ENCODE measurements at regions not wholly inside any gene's neighbourhood (a gene's known extent, or its start where the extent isn't known, plus 50 kb on each side); places are given as distances from the start of the nearest gene placed in this dataset.
A peak's percentile ranks its signal among the peaks of the same experiment; 100 is the strongest.
"Not testable (repeated sequence)": the region's sequence is repeated elsewhere in the genome, so short reads cannot be mapped to it uniquely, and the experiment has no call there.

- DNase-seq (ENCODE audit: low spot score), result no peak
Observed at GRCh38 chr3:115396801-115397200, 226.5 kb upstream of the GAP43 start.

- DNase-seq (ENCODE audit: low spot score), result no peak
Observed at GRCh38 chr3:115397433-115397832, 225.9 kb upstream of the GAP43 start.

DNA sequence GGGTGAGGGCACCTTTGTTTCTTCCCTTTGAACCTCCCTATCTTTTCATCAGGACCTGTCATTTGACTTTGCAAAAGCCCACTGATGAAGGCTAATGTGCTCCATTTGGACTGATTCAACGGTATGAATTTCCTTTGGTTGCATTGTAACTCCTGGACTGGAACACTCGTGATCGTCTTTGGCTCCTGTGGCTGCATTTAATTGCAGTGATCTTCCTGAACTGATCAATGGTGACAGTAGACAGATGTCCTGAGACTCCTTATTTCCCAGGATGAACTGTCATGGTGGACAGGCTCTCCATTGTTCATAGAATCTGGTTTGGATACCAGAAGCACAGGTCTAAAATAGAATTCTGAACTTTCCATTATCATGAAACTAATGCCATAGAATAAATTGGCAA is 224.8 kb upstream of the GAP43 start:
- DNase-seq (ENCODE audit: low spot score), result no peak

DNA sequence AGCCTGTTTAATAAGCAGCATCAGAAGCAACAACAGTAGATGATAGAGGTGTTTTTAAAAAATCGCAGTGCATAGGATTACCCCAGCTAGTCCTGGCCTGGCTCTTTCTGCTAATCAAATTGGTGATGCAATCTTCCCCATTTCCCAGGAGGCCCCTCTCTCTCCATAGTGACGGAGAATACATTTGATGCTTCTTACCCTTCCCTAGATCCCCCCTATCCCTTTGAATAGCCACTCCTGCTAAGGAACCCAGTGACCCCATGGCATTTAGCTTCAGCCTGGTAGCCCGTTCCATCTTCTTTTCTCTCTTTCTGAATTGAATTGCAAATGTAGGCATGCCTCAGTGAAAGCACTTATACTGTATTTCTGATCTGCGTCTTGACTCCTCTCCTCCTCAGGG is 223.6 kb upstream of the GAP43 start:
- no peak for DNase-seq (ENCODE audit: low spot score)

DNA sequence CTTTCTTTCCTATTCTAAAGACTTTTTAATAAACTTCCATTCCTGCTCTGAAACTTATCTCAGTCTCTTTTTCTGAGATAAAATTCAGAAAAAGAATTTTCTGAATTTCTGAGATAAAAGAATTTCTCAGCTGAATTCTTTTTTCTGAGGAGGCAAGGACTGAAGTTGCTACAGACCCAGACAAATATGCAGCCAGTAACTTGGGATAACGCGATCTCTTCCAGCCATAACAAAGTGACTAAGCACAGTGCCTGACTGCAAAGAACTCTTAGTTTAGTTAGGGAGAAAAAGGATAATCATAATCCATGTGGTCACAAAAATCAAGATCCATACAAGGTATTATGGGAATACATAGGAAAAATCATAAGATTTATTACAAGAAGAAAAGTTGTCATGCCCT is 222.0 kb upstream of the GAP43 start:
- peak; percentile 28 for DNase-seq (ENCODE audit: low spot score)

DNA sequence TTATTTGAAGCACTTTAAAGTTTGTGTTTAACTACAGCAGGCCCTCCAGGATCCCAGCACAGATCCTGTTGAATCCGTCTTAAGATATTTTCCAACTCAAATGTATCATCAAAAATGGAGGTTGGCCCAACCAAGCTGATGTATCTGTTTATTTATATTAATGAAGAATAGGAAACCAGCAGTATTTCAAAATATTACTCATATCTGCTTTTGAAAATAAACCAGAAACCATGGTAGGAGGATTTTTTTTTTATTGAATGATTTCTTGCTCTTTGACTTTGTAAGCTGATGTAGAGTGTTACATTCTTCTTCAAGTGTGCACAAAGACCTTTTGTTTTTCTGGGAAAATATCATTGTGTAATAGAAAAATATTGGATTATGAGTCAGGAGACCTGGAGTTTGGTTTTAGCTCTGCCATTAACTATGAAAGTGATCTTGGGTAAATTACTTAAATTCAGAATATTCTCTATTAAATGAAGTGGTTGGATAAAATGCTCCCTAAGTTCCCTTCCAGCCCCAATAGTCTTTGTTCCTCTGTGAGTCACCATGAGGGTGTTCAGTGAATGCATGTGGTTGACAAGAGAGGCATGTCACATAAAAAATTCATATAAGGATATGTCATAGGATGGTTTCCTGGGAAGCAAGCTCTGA is 221.3 kb upstream of the GAP43 start:
- DNase-seq (ENCODE audit: low spot score), result peak; percentile 9

- DNase-seq (ENCODE audit: low spot score), result no peak
Observed at GRCh38 chr3:115402651-115403050, 220.7 kb upstream of the GAP43 start.

GRCh38 chr3:115403786-115404185 is 219.5 kb upstream of the GAP43 start:
- no peak for DNase-seq (ENCODE audit: low spot score)

GRCh38 chr3:115409596-115409995 is 213.7 kb upstream of the GAP43 start:
- DNase-seq (ENCODE audit: low spot score), result no peak

DNA sequence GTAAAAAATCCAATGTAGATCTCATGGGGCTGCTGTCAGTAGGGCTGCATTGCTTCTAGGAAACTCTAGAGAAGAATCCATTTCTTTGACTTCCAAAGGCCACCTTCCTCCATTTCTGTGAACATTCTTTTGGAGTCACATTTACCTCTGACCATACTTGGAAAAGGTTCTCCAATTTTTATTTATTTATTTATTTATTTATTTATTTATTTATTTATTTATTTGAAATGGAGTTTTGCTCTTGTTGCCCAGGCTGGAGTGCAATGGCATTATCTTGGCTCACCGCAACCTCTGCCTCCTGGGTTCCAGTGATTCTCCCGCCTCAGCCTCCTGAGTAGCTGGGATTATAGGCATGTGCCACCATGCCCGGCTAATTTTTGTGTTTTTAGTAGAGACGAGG is 208.7 kb upstream of the GAP43 start:
- DNase-seq (ENCODE audit: low spot score), result not testable (repeated sequence)

DNA sequence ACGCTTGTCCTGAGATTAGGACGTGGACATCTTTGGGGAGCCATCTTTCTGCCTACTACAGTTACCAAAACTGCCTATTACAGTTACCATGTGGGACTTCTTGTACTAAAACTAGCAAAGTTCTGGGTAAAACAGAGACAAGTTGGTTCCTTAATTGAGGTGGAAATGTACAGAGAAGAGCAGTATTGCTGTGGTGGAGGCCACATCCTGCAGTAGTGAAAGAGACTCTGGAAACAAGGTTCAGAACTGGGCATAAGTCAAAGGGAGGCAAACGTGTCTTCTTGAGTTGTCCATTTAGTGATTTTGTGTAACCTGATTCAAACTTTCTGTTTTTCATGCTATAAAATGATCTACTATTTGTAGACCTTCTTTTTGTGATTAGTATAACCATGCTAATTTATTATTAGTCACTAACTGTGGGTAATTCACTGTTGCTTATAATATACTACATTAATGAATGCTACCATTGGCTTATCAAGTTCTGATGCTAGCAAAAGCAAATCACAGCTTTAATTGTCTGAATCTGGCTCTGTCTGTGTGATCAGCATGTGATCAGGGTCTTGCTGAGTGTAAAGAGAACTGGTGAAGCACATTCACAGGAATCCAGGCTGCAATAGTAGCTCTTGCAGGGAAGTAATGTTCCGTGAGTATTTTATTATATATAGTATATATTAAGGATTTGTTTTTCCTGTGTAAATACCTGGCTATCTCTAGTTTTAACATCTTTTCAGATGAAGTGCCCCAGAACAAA is 207.9 kb upstream of the GAP43 start:
- no peak for DNase-seq (ENCODE audit: low spot score)

DNA sequence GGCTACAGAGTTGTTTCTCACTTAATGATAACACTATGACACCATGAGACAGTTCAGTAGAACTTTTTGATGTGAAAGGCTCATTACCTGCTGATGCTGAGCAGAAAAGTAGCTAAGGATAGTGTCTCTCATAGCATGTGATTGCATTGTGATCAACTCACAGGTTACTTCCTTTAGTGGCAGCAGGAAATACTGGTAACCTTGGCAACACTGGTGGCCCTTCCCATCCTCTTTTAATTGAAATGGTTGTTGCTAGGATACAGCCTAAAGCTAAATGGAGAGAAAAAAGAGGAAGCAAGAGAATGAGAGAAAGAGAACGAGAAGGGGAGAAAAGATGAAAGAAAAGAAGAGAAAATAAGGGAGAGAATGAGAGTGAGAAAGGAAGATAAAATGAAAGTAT is 204.7 kb upstream of the GAP43 start:
- no peak for DNase-seq (ENCODE audit: low spot score)

DNA sequence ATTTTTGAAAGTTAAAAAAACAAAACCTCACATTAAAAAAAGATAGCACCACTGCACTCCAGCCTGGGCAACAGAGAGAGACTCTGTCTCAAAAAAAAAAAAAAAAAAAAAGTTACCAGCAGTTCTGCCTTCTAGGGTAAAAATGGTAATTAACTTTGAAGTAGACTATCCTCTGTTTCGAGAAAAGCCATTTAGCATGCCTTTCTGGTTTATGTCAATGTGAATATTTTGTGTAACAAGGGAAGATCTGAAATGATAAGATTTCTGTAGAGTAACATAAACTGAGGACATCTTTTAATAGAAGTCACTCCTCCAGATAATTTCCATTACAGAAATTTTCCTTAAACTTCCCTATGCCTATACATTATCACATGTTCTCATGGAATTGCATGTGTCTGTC is 203.2 kb upstream of the GAP43 start:
- no peak for DNase-seq (ENCODE audit: low spot score)

- no peak for DNase-seq (ENCODE audit: low spot score)
Observed at GRCh38 chr3:115423170-115423569, 200.1 kb upstream of the GAP43 start.

DNA sequence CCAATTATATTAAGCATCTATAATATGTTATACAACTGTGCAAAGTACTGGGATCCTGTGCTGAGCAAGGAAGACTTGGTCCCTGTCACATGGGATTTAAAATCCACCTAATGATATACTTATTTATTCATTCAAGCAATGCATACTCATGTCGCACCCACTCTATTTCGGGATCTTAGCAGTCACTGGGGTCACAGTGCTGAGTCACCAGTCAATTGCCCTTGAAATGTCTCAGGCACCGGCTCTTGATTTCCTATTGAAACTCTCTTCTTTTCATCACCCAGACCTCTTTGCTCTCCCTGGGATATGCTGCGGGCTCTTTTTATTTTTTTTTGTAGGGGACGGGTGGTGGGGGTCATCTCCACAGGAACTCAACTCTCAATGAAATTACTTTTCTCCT is 194.5 kb upstream of the GAP43 start:
- no peak for DNase-seq (ENCODE audit: low spot score)

DNA sequence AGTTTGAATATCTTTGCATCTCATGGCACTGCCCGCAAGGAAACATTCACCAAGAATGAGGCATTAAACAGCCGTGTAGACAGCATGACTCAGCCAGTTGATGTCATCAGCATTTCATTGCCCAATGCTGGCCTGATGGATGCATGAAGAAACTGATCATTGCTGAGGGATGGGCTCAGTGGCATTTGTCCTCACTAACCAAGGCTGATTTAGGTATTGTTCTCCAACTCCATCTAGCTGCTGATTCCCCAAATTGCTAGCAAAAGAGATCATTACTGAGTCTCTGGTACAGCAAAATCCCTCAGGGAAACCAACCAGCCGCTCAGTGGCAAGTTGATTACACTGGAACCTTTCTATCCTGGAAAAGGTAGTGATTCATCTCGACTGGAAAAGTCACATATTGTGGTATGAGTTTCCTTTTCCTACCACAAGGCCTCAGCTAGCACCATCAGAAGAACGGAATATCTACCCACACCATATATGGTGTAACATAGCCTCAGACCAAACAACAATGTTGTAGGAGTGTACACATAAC is 186.5 kb upstream of the GAP43 start:
- DNase-seq (ENCODE audit: low spot score), result peak; percentile 46

DNA sequence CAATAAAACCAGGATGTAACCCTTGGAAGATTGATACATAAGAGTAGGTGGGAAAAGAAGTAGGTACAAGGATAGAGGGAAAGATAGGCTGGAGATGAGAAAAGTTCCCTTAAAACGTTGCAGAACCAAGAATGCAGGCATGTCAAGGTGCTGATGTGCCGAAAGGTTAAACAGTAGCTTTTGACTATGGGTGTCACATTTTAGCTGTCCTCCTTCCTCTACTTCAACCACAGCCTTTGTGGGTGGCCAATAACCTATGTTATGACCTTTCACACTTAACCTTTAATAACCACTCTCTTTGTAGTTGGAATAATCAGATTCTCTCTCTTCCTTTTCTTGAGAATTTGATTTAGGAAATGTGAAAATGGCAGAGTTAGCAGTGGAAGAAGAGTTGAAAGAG is 184.5 kb upstream of the GAP43 start:
- DNase-seq (ENCODE audit: low spot score), result no peak

DNA sequence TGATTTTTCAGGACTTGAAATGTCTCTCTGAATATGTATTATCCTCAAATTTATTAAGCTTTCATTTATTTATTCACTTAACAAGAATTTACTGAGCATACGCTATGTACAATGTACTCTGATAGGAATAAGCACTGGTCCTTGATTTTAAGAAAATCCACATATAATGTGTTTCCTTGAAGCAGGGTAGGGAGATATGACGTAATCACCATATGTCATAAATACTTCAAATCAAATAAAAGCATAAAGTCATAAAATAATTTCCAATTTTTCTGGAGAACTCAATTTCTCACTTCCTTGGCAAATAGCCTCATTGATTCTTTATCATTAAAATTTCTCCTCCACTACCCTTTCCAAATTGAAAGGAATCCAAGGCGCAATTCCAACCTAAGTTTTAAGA is 177.8 kb upstream of the GAP43 start:
- DNase-seq (ENCODE audit: low spot score), result no peak

- no peak for DNase-seq (ENCODE audit: low spot score)
Observed at GRCh38 chr3:115448851-115449250, 174.5 kb upstream of the GAP43 start.

DNA sequence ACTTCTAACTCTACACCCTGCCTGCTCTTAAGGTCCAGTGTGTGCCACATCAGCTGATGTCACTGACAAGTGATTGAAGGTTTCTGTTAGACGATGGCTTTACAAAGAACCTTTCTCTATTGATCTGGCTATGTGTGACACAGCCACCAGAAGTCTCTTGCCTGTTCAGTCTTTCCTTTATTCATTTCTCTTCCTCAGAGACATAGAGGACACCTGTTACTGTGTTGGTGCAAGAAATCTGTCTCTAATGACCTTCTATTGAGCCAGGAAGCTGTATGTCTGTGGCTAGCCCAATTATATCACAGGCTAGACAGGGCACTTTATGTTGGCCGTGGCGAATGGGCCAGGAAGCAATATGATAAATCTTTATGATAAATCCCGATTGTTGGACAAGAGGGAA is 173.3 kb upstream of the GAP43 start:
- no peak for DNase-seq (ENCODE audit: low spot score)

GRCh38 chr3:115464036-115464435 is 159.3 kb upstream of the GAP43 start:
- DNase-seq (ENCODE audit: low spot score), result no peak

GRCh38 chr3:115469649-115470048 is 153.7 kb upstream of the GAP43 start:
- DNase-seq (ENCODE audit: low spot score), result no peak

GRCh38 chr3:115470254-115470653 is 153.1 kb upstream of the GAP43 start:
- no peak for DNase-seq (ENCODE audit: low spot score)

All from AG08396 (cell line).